ENCODE measurements at regions not wholly inside any gene's neighbourhood (a gene's known extent, or its start where the extent isn't known, plus 50 kb on each side); places are given as distances from the start of the nearest gene placed in this dataset.

DNA sequence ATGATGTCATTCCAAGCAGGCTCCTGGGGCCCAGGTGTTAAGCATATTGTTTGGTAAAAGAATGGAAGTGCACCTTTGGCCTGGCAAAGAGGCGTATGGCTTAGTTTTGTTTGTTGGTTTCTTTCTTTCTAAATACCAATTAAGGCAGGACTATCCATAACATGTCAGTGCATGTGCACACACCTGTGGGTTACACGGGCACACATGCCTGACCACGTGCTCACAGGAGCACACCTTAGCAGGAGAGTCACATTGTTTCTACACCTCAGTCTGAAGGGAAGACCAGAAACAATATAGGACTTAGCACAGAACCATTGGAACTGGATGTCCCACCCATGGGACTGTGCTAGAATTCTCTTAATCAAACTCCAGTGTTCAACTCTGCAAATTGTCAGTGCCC, 127.8 kb downstream of the FBXO15 start:
- TF ChIP-seq, protein P1, sequence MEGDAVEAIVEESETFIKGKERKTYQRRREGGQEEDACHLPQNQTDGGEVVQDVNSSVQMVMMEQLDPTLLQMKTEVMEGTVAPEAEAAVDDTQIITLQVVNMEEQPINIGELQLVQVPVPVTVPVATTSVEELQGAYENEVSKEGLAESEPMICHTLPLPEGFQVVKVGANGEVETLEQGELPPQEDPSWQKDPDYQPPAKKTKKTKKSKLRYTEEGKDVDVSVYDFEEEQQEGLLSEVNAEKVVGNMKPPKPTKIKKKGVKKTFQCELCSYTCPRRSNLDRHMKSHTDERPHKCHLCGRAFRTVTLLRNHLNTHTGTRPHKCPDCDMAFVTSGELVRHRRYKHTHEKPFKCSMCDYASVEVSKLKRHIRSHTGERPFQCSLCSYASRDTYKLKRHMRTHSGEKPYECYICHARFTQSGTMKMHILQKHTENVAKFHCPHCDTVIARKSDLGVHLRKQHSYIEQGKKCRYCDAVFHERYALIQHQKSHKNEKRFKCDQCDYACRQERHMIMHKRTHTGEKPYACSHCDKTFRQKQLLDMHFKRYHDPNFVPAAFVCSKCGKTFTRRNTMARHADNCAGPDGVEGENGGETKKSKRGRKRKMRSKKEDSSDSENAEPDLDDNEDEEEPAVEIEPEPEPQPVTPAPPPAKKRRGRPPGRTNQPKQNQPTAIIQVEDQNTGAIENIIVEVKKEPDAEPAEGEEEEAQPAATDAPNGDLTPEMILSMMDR (conservative IDR thresholded peaks at IDR 0.05; ENCODE audit: low read length): no peak
- TF ChIP-seq EZH2phosphoT487 (IDR thresholded peaks at IDR 0.05; ENCODE audit: borderline replicate concordance): no peak

Data from Loucy (cell line).